ENCODE measurements at regions not wholly inside any gene's neighbourhood (a gene's known extent, or its start where the extent isn't known, plus 50 kb on each side); places are given as distances from the start of the nearest gene placed in this dataset.

- TF ChIP-seq CTCF (conservative IDR thresholded peaks at IDR 0.05 in 1 of 2, IDR thresholded peaks at IDR 0.05 in 1 of 2; ENCODE audit: extremely low read depth in 1 of 2, insufficient read depth in 1 of 2, low read depth in 1 of 2, low read length in 2 of 2) (no peak), EZH2 (IDR thresholded peaks at IDR 0.05; ENCODE audit: borderline replicate concordance, low read length) (no peak)
Observed at GRCh38 chr20:7091655-7092054, 324.2 kb downstream of the BMP2 start.

Measured in mammary epithelial cell (primary cell).